ENCODE measurements at regions not wholly inside any gene's neighbourhood (a gene's known extent, or its start where the extent isn't known, plus 50 kb on each side); places are given as distances from the start of the nearest gene placed in this dataset.

- no peak overlapping the region for H3K4me2 ChIP-seq (ENCODE audit: low read length)
- no peak overlapping the region for H3K4me3 ChIP-seq (ENCODE audit: insufficient read depth, low read depth, low read length)
- H3K36me3 ChIP-seq (ENCODE audit: insufficient read depth, low read length) = no peaks in the 10 kb centered on the region
- H3K27ac ChIP-seq (ENCODE audit: low read depth, low read length) = no peak overlapping the region
- H3K4me3 Mint-ChIP-seq (ENCODE audit: unreplicated experiment) = no peak overlapping the region
- no peaks in the 10 kb centered on the region for H3K4me1 Mint-ChIP-seq (ENCODE audit: low read depth, unreplicated experiment)
- H3K27ac Mint-ChIP-seq (ENCODE audit: unreplicated experiment) = no peak overlapping the region
- TF ChIP-seq, protein P1, sequence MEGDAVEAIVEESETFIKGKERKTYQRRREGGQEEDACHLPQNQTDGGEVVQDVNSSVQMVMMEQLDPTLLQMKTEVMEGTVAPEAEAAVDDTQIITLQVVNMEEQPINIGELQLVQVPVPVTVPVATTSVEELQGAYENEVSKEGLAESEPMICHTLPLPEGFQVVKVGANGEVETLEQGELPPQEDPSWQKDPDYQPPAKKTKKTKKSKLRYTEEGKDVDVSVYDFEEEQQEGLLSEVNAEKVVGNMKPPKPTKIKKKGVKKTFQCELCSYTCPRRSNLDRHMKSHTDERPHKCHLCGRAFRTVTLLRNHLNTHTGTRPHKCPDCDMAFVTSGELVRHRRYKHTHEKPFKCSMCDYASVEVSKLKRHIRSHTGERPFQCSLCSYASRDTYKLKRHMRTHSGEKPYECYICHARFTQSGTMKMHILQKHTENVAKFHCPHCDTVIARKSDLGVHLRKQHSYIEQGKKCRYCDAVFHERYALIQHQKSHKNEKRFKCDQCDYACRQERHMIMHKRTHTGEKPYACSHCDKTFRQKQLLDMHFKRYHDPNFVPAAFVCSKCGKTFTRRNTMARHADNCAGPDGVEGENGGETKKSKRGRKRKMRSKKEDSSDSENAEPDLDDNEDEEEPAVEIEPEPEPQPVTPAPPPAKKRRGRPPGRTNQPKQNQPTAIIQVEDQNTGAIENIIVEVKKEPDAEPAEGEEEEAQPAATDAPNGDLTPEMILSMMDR (IDR thresholded peaks at IDR 0.05; ENCODE audit: insufficient read depth, low read depth, low read length) = no peak
- no peak for TF ChIP-seq EZH2 (IDR thresholded peaks at IDR 0.05; ENCODE audit: insufficient read depth, low read length)
- H3K27me3 ChIP-seq (ENCODE audit: insufficient read depth, low read length) = no peaks in the 10 kb centered on the region
- no peaks in the 10 kb centered on the region for H3K9me3 Mint-ChIP-seq (ENCODE audit: unreplicated experiment)
- H4K20me1 ChIP-seq (ENCODE audit: insufficient read depth, low read length) = no peaks in the 10 kb centered on the region
- DNase-seq (ENCODE audit: low read depth) (no peak), FAIRE-seq (no peak)
- H3K27me3 Mint-ChIP-seq (ENCODE audit: low read depth, unreplicated experiment) = peaks cover 2% of the 10 kb centered on the region
- H2AFZ ChIP-seq (ENCODE audit: low read depth, low read length) = no peak overlapping the region
- H3K79me2 ChIP-seq (ENCODE audit: insufficient read depth, low read length) = no peaks in the 10 kb centered on the region
- H3K36me3 Mint-ChIP-seq (ENCODE audit: low read depth, unreplicated experiment) = no peaks in the 10 kb centered on the region
- H3K9me3 ChIP-seq (ENCODE audit: insufficient read depth, low read depth, low read length) = no peaks in the 10 kb centered on the region
- no peak overlapping the region for H3K9ac ChIP-seq (ENCODE audit: low read length)
- no peaks in the 10 kb centered on the region for H3K4me1 ChIP-seq (ENCODE audit: insufficient read depth, low read length)
These were observed 1534.4 kb upstream of the PIK3C3 start for GRCh38 chr18:40420675-40421074.

DNA sequence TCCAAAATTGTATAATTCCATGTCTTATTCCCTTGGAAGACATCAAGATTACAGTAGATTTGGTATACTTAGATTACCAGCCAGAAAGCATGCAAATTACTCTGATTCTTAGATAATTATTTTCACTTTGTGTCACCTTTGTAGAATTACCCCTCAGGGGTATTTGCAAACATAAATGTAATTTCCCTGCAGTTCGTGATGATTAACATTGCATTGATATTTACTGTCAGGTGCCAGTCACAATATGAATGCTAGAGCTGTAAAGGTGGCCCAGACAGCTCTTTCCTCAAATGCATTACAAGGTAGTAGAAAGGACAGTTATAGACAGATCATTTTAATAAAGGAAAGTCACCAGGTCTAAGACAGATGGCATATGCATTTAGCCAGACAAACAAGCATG, 1537.5 kb upstream of the PIK3C3 start:
- Histone ChIP-seq H2AFZ (ENCODE audit: low read depth, low read length) (no peak overlapping the region), H3K4me2 (ENCODE audit: low read length) (no peak overlapping the region)
- TF ChIP-seq, protein P1 (IDR thresholded peaks at IDR 0.05; ENCODE audit: insufficient read depth, low read depth, low read length) = no peak
- no peak for TF ChIP-seq EZH2 (IDR thresholded peaks at IDR 0.05; ENCODE audit: insufficient read depth, low read length)

GRCh38 chr18:40415821-40416220, 1539.2 kb upstream of the PIK3C3 start:
- FAIRE-seq (no peak), DNase-seq (ENCODE audit: low read depth) (no peak)
- no peak overlapping the region for H3K4me2 ChIP-seq (ENCODE audit: low read length)
- H3K27me3 ChIP-seq (ENCODE audit: insufficient read depth, low read length) = no peaks in the 10 kb centered on the region
- Mint-ChIP-seq H3K36me3 (ENCODE audit: low read depth, unreplicated experiment) (no peaks in the 10 kb centered on the region), H3K27me3 (ENCODE audit: low read depth, unreplicated experiment) (no peaks in the 10 kb centered on the region), H3K9me3 (ENCODE audit: unreplicated experiment) (no peaks in the 10 kb centered on the region), H3K4me3 (ENCODE audit: unreplicated experiment) (no peak overlapping the region), H3K4me1 (ENCODE audit: low read depth, unreplicated experiment) (peaks cover 9% of the 10 kb centered on the region), H3K27ac (ENCODE audit: unreplicated experiment) (no peak overlapping the region)
- H3K9ac ChIP-seq (ENCODE audit: low read length) = no peak overlapping the region
- no peaks in the 10 kb centered on the region for H3K36me3 ChIP-seq (ENCODE audit: insufficient read depth, low read length)
- no peak overlapping the region for H3K4me3 ChIP-seq (ENCODE audit: insufficient read depth, low read depth, low read length)
- H2AFZ ChIP-seq (ENCODE audit: low read depth, low read length) = no peak overlapping the region
- no peak overlapping the region for H3K27ac ChIP-seq (ENCODE audit: low read depth, low read length)
- TF ChIP-seq, protein P1 (IDR thresholded peaks at IDR 0.05; ENCODE audit: insufficient read depth, low read depth, low read length) = no peak
- TF ChIP-seq EZH2 (IDR thresholded peaks at IDR 0.05; ENCODE audit: insufficient read depth, low read length) = no peak
- H3K79me2 ChIP-seq (ENCODE audit: insufficient read depth, low read length) = no peaks in the 10 kb centered on the region
- peaks cover 3% of the 10 kb centered on the region for H3K4me1 ChIP-seq (ENCODE audit: insufficient read depth, low read length)
- H3K9me3 ChIP-seq (ENCODE audit: insufficient read depth, low read depth, low read length) = no peaks in the 10 kb centered on the region
- H4K20me1 ChIP-seq (ENCODE audit: insufficient read depth, low read length) = no peaks in the 10 kb centered on the region

More for the DNA sequence above, 1537.5 kb upstream of the PIK3C3 start:
- Histone ChIP-seq H3K9me3 (ENCODE audit: insufficient read depth, low read depth, low read length) (no peaks in the 10 kb centered on the region), H3K4me3 (ENCODE audit: insufficient read depth, low read depth, low read length) (no peak overlapping the region), H3K4me1 (ENCODE audit: insufficient read depth, low read length) (peaks cover 3% of the 10 kb centered on the region), H3K27me3 (ENCODE audit: insufficient read depth, low read length) (no peaks in the 10 kb centered on the region), H4K20me1 (ENCODE audit: insufficient read depth, low read length) (no peaks in the 10 kb centered on the region), H3K27ac (ENCODE audit: low read depth, low read length) (no peak overlapping the region), H3K9ac (ENCODE audit: low read length) (no peak overlapping the region), H3K79me2 (ENCODE audit: insufficient read depth, low read length) (no peaks in the 10 kb centered on the region), H3K36me3 (ENCODE audit: insufficient read depth, low read length) (no peaks in the 10 kb centered on the region)
- FAIRE-seq (no peak), DNase-seq (ENCODE audit: low read depth) (no peak)
- Mint-ChIP-seq H3K27ac (ENCODE audit: unreplicated experiment) (no peak overlapping the region), H3K36me3 (ENCODE audit: low read depth, unreplicated experiment) (no peaks in the 10 kb centered on the region), H3K9me3 (ENCODE audit: unreplicated experiment) (no peaks in the 10 kb centered on the region), H3K27me3 (ENCODE audit: low read depth, unreplicated experiment) (peaks cover 2% of the 10 kb centered on the region), H3K4me1 (ENCODE audit: low read depth, unreplicated experiment) (peaks cover 9% of the 10 kb centered on the region), H3K4me3 (ENCODE audit: unreplicated experiment) (no peak overlapping the region)
